H54 (cell line): ENCODE measurements at regions not wholly inside any gene's neighbourhood (a gene's known extent, or its start where the extent isn't known, plus 50 kb on each side); places are given as distances from the start of the nearest gene placed in this dataset.

Source experiments
- DNase-seq: peaks from one replicate; pipeline ENCODE4 v3.0.0; 2011; ENCODE audit warnings: low spot score, mixed read lengths; ENCODE audit not compliant: insufficient read length
- FAIRE-seq: peaks from 3 replicates; lab custom pipeline; 2011; peaks lifted over from hg19 to GRCh38; lab: Jason Lieb, UNC
- POLR2A ChIP-seq: IDR thresholded peaks from 2 replicates; pipeline ENCODE4 v1.6.1; 2011; ENCODE audit warnings: low read depth, mild to moderate bottlenecking, low read length

- FAIRE-seq (no peak), DNase-seq (no peak)
- no peak for TF ChIP-seq POLR2A
Observed at GRCh38 chr2:212945526-212945925, 205.9 kb downstream of the IKZF2 start.

DNA sequence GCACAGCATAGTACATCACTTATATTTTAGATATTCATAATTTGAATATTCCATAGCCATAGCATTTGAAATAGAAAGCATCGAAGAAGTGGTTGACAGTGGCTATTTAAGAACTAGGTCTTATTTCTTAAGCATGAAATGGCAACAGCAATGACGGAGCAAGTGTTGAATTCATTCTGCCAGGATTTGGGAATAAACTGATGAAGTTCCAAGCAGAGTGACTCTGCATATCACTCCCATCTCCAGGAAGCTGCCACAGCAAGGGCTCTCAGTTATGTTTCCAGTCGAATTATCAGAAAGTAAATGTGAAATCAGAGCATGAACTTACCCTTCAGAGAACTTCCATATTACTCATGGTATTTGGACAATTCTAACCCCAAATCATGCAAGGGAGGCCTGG lies 208.1 kb downstream of the IKZF2 start:
- FAIRE-seq, result no peak
- no peak for TF ChIP-seq POLR2A
- no peak for DNase-seq

DNA sequence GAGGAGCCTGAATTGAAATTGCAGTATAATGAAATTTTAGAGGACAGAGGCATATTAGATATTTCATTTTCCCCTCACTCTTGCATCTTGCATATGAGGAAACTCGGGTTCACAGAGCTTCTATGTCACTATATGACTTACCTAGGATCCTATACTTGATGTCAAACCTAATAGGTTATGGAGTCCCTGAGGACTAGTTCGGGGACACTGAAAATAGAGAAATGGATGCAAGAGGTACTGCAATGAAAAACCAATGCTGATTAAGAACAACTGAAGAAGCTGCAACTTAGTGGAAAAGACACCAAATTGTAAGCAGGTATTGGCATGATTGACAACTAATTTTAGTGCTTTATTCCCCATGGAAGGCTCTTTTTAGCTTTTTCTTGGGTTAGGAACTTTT lies 210.1 kb downstream of the IKZF2 start:
- no peak for TF ChIP-seq POLR2A
- DNase-seq, result no peak
- no peak for FAIRE-seq

GRCh38 chr2:212940816-212941215 lies 210.6 kb downstream of the IKZF2 start:
- FAIRE-seq (no peak), DNase-seq (no peak)
- no peak for TF ChIP-seq POLR2A

- no peak for FAIRE-seq
- no peak for DNase-seq
- no peak for TF ChIP-seq POLR2A
Observed at GRCh38 chr2:212939777-212940531, 211.5 kb downstream of the IKZF2 start.

GRCh38 chr2:212938144-212938793 lies 213.1 kb downstream of the IKZF2 start:
- FAIRE-seq, result no peak
- no peak for DNase-seq
- no peak for TF ChIP-seq POLR2A

GRCh38 chr2:212936572-212936971 lies 214.8 kb downstream of the IKZF2 start:
- DNase-seq (no peak), FAIRE-seq (no peak)
- TF ChIP-seq POLR2A, result no peak

DNA sequence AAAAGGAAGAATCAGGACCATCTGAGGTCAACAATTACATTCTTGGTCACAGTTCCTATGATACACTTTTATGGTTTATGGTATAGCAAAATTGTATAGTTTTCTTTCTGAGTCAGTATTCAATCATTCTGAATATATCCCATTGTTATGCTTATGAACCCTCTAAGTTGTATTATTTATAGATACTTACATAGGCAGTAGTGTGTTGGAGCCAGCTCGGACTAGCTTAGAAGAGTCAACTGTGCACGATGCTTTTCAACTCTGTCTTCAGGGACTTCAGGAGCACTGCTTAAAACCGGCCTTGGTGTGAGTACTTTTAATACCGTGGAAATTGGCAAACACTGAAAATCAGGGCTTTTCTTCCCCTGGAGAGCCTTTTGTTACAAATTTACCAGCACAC lies 215.7 kb downstream of the IKZF2 start:
- no peak for FAIRE-seq
- DNase-seq, result no peak

GRCh38 chr2:212931271-212931670 lies 220.1 kb downstream of the IKZF2 start:
- TF ChIP-seq POLR2A, result no peak
- FAIRE-seq, result no peak
- DNase-seq, result no peak

More for the DNA sequence above, 215.7 kb downstream of the IKZF2 start:
- no peak for TF ChIP-seq POLR2A

DNA sequence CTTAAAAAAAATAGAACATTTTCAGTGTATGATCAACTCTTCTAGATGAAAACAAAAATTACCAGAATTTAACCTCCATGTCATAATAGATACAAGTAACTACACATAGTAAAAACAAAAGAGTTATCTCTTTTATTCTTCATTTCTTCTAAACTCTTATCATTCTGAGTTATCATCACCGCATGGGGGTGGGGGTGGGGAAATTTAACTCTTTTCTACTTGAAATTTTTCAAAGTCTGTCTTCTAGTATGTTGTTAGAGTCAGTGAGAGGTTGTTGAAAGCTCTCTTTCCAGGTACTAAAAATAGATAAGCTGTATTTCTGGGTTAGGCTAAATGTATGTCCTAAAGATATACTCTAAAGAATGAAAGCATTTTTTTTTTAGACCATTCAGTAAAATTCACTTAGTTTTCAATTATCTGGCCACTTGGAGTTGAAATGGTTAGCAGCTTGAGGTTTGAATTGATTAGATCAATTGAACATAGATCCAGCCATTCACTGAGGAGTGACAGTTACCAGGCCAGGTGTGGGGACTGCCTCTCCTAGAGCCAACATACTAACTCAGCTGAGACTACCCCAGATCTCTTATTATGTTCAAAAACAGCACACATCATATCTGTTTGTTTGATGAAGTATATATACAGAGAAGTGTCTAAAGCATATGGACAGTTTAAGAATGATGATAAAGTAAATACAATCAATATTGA lies 220.7 kb downstream of the IKZF2 start:
- no peak for TF ChIP-seq POLR2A
- FAIRE-seq (no peak), DNase-seq (no peak)

DNA sequence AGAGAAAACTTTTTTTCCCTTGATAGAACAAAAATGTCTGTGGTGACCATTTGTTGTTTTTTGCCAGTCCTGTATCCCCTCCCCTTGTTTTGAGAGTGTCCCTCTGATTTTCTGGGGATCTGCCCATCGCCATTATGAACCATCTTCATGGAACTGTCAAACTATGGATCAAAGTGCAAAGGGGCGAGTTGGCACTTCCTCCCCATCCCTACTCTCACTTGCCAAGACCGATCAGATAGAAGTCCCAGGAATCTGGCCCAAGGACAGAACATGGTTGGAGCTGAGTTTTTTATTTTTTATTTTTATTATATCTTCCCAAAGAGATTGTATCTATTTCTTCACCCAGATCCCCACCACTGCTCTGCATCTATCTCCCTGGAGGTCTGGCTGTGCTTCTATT lies 221.4 kb downstream of the IKZF2 start:
- FAIRE-seq, result no peak
- no peak for TF ChIP-seq POLR2A
- no peak for DNase-seq

- DNase-seq (no peak), FAIRE-seq (no peak)
- no peak for TF ChIP-seq POLR2A
Observed at GRCh38 chr2:212929116-212929515, 222.3 kb downstream of the IKZF2 start.

DNA sequence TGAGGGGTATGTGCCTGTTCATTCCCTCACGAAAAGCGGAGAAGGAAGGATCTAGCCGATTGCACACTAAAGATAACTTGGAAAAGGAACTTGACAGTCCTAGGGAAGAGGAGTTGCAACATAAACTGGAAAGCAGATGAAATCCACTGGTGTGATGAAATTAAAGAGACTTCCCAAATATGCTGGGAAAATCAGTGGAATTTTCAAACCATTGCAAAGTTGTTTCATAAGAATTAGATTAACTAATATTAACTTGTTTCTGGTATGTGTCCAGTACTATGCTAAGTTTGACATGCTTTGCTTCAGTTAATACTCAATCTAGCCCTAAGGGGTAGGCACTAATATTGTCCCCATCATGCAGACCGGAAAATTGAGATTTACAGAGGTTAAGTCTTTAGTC lies 222.7 kb downstream of the IKZF2 start:
- FAIRE-seq (no peak), DNase-seq (no peak)
- TF ChIP-seq POLR2A, result no peak

DNA sequence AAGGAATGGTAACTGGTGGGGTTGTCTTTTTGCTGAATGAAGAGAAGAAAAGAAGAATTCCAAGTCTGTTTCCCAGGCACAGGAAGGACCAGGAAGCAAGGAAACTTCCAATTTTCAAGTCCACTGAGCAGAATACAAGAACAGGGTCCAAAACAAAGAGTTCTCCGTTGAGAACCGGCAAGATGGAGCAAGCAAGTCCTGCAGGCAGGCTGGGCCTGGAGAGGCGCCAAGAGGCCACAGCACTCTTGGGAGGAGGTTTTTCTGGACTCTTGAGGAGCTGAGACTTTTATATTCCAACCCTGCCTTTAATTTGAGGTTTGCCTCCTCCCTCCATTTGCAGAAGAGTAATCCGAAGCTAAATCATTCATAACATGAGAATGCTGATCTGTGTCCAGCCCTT lies 224.5 kb downstream of the IKZF2 start:
- DNase-seq (no peak), FAIRE-seq (no peak)
- TF ChIP-seq POLR2A, result no peak

GRCh38 chr2:212923393-212923792 lies 228.0 kb downstream of the IKZF2 start:
- no peak for FAIRE-seq
- TF ChIP-seq POLR2A, result no peak
- no peak for DNase-seq
